BLaER1 treated with 17β-estradiol and CSF1 and Interleukin-3, amounts not matched to agents 10 nM and 100 nM (cell line): ENCODE measurements at regions not wholly inside any gene's neighbourhood (a gene's known extent, or its start where the extent isn't known, plus 50 kb on each side); places are given as distances from the start of the nearest gene placed in this dataset.

Experiments used
- H3K27ac ChIP-seq, 11 experiments: shearing (Covaris generic); formaldehyde crosslinking; 2 replicates each; pipeline ENCODE4 v1.8.1; 2022
- H3K27me3 ChIP-seq, 11 experiments: shearing (Covaris generic); formaldehyde crosslinking; 2 replicates each; pipeline ENCODE4 v1.8.1; 2022
- H3K36me3 ChIP-seq, 11 experiments: shearing (Covaris generic); formaldehyde crosslinking; 2 replicates each; pipeline ENCODE4 v1.8.1; 2022
- H3K4me1 ChIP-seq, 10 experiments: shearing (Covaris generic); formaldehyde crosslinking; 2 replicates each; pipeline ENCODE4 v1.8.1; 2022
- H3K4me2 ChIP-seq, 11 experiments: shearing (Covaris generic); formaldehyde crosslinking; 2 replicates each; pipeline ENCODE4 v1.8.1; 2022
- H3K4me3 ChIP-seq, 10 experiments: shearing (Covaris generic); formaldehyde crosslinking; 2 replicates each; pipeline ENCODE4 v1.8.1; 2022
- H3K9ac ChIP-seq, 11 experiments: shearing (Covaris generic); formaldehyde crosslinking; 2 replicates each; pipeline ENCODE4 v1.8.1; 2022
- H3K9me3 ChIP-seq, 11 experiments: shearing (Covaris generic); formaldehyde crosslinking; replicated peaks in 1 of 11; 2 replicates each; pipeline ENCODE4 v1.8.1; 2022
- H4K20me1 ChIP-seq, 11 experiments: shearing (Covaris generic); formaldehyde crosslinking; 2 replicates each; pipeline ENCODE4 v1.8.1; 2022
- Cebpa-rat ChIP-seq, 11 experiments: shearing (Covaris generic); IDR thresholded peaks; 2 replicates each; pipeline ENCODE4 v1.8.1; 2022

DNA sequence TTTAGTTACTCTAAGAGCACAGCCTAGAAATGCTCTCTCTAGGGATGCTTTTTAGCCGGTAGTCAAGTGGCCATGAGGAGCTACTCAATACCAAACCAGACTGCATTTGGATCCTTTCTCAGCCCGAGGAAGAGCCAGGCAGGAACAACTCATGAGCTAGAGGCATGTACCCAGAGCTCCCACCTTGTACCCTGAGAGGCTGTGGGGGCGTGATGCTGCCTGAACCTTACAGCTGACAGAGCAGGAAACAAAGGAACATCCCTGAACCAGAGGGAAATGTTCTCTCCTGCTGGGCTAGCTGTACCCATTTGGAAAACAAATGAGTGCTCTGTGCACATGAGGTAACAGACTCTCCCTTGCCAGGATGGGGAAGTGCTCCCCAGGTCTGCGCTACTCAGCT lies 131.6 kb downstream of the OSR1 start:
- H3K4me1 ChIP-seq, result no peaks in the 10 kb centered on the region

DNA sequence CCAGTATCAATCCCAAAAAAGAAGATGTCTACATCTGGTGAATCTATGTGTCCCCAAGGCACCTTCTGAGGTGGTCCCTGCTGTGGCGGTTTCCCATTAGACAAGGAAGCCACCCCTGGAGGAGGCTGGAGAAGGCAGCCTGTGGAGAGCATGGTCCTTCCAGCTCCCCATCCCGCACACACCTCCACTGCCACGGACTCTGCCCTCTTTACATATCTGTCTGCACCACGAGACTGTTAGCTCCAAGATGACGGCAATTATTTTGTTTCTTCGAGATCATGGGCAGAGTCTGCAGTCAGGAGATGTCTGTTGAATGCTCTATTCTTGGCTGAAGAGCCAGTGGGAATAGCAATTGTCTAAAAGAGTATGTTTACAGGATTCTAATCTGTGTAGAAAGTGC lies 132.0 kb downstream of the OSR1 start:
- no peak for TF ChIP-seq Cebpa-rat (IDR thresholded peaks at IDR 0.05)
- no peaks in the 10 kb centered on the region for H3K27me3 ChIP-seq
- no peaks in the 10 kb centered on the region for H3K4me1 ChIP-seq
- no peak overlapping the region for H3K4me2 ChIP-seq
- no peaks in the 10 kb centered on the region for H3K36me3 ChIP-seq
- H3K27ac ChIP-seq, result no peak overlapping the region
- H3K4me3 ChIP-seq, result no peak overlapping the region
- no peaks in the 10 kb centered on the region for H3K9me3 ChIP-seq
- no peaks in the 10 kb centered on the region for H4K20me1 ChIP-seq
- no peak overlapping the region for H3K9ac ChIP-seq

More for the DNA sequence above, 131.6 kb downstream of the OSR1 start:
- H3K27ac ChIP-seq, result no peak overlapping the region
- no peak overlapping the region for H3K9ac ChIP-seq
- H3K36me3 ChIP-seq, result no peaks in the 10 kb centered on the region
- H3K27me3 ChIP-seq, result no peaks in the 10 kb centered on the region
- H3K4me2 ChIP-seq, result no peak overlapping the region
- H3K9me3 ChIP-seq, result no peaks in the 10 kb centered on the region
- no peaks in the 10 kb centered on the region for H4K20me1 ChIP-seq
- H3K4me3 ChIP-seq, result no peak overlapping the region
- no peak for TF ChIP-seq Cebpa-rat (IDR thresholded peaks at IDR 0.05)

DNA sequence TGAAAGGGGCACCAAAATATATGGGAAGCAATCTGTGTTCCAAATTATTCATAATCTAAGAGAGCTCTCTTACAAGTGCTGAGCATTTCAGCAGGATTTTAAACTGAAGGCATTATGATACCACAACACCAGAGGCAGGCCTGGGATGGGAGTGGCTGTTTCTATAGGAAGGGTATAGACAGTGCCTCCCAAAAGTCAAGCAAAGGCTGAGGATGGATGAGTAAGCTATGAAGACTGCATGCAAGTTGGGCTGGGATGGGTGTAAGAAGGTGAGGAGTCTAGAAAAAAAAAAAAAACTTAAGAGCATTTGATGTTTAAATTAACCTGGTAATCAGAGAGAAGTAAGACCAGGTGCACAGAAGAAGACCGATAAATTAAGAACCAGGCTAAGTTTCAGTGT lies 132.5 kb downstream of the OSR1 start:
- no peak for TF ChIP-seq Cebpa-rat (IDR thresholded peaks at IDR 0.05)
- no peaks in the 10 kb centered on the region for H3K27me3 ChIP-seq
- H4K20me1 ChIP-seq, result no peaks in the 10 kb centered on the region

DNA sequence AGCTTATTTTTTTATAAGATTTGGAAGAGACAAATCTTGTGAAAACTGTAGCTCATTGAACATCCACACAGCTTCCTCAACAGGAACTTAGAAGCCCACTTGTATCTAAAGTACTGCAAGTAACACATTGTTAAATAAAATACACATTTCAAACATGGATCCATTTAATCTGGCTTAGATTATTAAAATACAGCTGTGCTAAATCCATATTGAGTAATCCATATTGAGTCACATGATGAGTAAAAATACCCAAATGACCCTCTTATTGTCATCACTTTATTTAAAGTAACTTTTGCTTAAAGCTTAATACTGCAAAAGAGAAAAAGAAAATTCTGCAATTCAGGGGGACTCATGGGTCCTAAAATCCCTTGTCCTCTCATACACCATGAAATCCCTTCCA lies 133.3 kb downstream of the OSR1 start:
- H3K27me3 ChIP-seq, result no peaks in the 10 kb centered on the region
- no peak overlapping the region for H3K4me2 ChIP-seq
- no peaks in the 10 kb centered on the region for H3K36me3 ChIP-seq
- no peaks in the 10 kb centered on the region for H4K20me1 ChIP-seq
- H3K27ac ChIP-seq, result no peak overlapping the region
- H3K9me3 ChIP-seq, result no peaks in the 10 kb centered on the region
- no peaks in the 10 kb centered on the region for H3K4me1 ChIP-seq
- TF ChIP-seq Cebpa-rat (IDR thresholded peaks at IDR 0.05), result no peak
- no peak overlapping the region for H3K4me3 ChIP-seq
- no peak overlapping the region for H3K9ac ChIP-seq

More for the DNA sequence above, 132.5 kb downstream of the OSR1 start:
- Histone ChIP-seq H3K9ac (no peak overlapping the region), H3K36me3 (no peaks in the 10 kb centered on the region), H3K4me2 (no peak overlapping the region), H3K4me1 (no peaks in the 10 kb centered on the region), H3K4me3 (no peak overlapping the region), H3K27ac (no peak overlapping the region), H3K9me3 (no peaks in the 10 kb centered on the region)

DNA sequence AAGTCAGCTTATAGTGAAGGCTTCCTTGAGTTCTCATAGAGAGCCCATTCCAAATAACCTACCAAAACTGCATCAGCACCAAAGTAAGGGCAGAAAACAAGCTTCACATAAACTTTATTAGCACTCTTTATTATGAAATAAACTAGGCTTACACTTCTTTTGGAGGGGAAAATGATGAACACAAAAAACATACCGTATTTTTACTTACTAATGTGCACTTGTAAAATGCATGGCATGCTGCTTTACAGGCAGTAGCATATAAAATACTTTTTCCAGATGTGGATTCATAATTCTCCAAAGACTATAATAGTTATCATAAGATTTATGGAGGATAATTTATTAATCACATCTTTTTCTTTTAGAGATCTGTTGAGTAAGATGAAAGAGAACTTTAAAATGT lies 133.9 kb downstream of the OSR1 start:
- Histone ChIP-seq H3K4me3 (no peak overlapping the region), H3K4me2 (no peak overlapping the region), H3K9ac (no peak overlapping the region), H3K36me3 (no peaks in the 10 kb centered on the region), H3K27ac (no peak overlapping the region), H3K4me1 (no peaks in the 10 kb centered on the region), H3K27me3 (no peaks in the 10 kb centered on the region), H4K20me1 (no peaks in the 10 kb centered on the region), H3K9me3 (no peaks in the 10 kb centered on the region)
- no peak for TF ChIP-seq Cebpa-rat (IDR thresholded peaks at IDR 0.05)

DNA sequence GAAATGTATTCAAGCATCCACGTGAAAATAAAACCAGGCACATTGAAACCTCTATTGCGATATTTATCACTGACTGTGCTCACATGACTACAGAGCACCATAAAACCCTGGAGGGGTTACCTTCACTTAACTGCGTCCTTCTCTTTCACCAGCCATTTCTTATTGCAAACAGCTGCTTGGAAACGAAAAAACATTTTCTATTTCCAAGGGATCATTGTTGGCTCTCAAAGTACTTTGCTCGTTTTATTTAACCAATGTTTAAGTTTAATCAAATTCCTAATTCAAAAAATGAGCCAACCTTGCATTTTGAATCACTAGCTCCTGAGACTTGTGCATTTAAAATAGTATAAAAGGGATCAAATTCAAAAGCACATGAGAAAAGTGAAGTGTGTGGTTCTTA lies 134.4 kb downstream of the OSR1 start:
- H3K27ac ChIP-seq, result no peak overlapping the region
- no peak overlapping the region for H3K4me3 ChIP-seq
- H3K4me2 ChIP-seq, result no peak overlapping the region
- no peaks in the 10 kb centered on the region for H3K9me3 ChIP-seq
- no peak overlapping the region for H3K9ac ChIP-seq
- no peaks in the 10 kb centered on the region for H3K36me3 ChIP-seq
- no peaks in the 10 kb centered on the region for H4K20me1 ChIP-seq
- no peaks in the 10 kb centered on the region for H3K27me3 ChIP-seq
- H3K4me1 ChIP-seq, result no peaks in the 10 kb centered on the region
- no peak for TF ChIP-seq Cebpa-rat (IDR thresholded peaks at IDR 0.05)

- no peaks in the 10 kb centered on the region for H3K27me3 ChIP-seq
- H3K27ac ChIP-seq, result no peak overlapping the region
- no peak overlapping the region for H3K9ac ChIP-seq
- H3K36me3 ChIP-seq, result no peaks in the 10 kb centered on the region
- no peak overlapping the region for H3K4me2 ChIP-seq
- no peaks in the 10 kb centered on the region for H4K20me1 ChIP-seq
- no peaks in the 10 kb centered on the region for H3K9me3 ChIP-seq
- TF ChIP-seq Cebpa-rat (IDR thresholded peaks at IDR 0.05), result no peak
- no peak overlapping the region for H3K4me3 ChIP-seq
- no peaks in the 10 kb centered on the region for H3K4me1 ChIP-seq
Measured at GRCh38 chr2:19219060-19219459, 139.4 kb downstream of the OSR1 start.

DNA sequence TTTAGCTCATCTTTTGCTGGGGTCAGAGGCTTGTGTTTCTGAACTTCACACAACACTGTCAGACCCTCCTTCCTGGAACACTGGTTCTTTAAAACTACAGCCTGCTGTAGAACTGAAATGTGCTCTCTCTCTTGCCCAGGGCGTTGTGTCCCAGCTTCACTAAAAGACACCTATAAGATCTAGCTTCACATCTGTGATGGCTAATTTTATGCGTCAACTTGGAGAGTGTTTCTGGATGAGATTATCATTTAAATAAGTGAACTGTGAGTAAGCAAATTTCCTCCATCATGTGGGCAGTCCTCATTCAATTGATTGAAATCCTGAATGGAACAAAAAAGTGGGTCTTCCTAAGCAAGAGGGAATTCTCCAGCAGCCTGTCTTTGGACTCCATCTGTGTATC lies 140.3 kb downstream of the OSR1 start:
- no peak overlapping the region for H3K4me2 ChIP-seq
- no peak for TF ChIP-seq Cebpa-rat (IDR thresholded peaks at IDR 0.05)
- no peak overlapping the region for H3K9ac ChIP-seq
- H3K4me1 ChIP-seq, result no peaks in the 10 kb centered on the region
- H3K27me3 ChIP-seq, result no peaks in the 10 kb centered on the region
- no peaks in the 10 kb centered on the region for H3K36me3 ChIP-seq
- no peak overlapping the region for H3K4me3 ChIP-seq
- H3K9me3 ChIP-seq, result no peaks in the 10 kb centered on the region
- no peaks in the 10 kb centered on the region for H4K20me1 ChIP-seq
- H3K27ac ChIP-seq, result no peak overlapping the region

DNA sequence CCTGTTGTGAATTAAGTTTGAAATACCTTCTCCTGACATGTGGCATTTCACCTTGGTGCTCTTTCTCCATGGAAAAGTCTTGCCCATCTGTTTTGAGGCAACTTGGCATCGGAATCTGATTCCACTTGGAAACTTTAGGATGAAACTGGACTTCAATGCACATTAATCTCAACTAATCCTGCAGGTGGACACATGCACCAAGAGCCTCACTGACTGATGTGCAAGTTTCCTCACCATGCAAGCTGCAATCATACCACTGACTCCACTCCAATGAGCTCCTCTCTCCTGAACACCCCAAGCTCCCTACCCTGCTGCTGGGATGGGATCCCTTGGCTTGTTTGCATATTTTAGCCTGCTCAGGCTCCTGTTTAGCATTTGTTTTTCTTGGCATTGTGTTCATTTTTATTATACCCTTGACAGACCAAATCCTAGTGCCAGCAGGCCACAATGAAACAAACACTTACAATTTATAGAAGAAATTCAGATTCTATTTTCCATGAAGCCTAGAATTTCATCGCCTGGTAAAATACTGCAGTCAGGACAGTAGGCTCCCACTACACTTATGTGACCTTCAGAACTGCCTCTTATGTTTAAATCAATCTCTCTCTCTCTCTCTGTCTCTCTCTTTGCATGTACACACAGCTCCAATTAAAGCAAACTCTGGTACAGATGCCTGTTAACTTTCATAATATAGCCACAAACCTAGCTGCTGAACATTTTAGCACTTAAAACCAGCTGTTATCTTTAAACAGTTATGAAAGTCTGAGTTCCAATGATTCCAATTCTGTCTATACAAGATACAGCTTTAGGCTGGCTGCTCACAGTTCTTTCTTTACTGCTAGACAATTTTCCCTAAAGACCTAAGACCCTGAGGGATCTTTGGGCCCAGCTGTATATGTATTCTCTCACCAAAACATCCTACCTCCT lies 141.5 kb downstream of the OSR1 start:
- Histone ChIP-seq H4K20me1 (no peaks in the 10 kb centered on the region), H3K27me3 (no peaks in the 10 kb centered on the region), H3K36me3 (no peaks in the 10 kb centered on the region), H3K4me3 (no peak overlapping the region), H3K9me3 (no peaks in the 10 kb centered on the region), H3K9ac (no peak overlapping the region), H3K27ac (no peak overlapping the region), H3K4me2 (no peak overlapping the region), H3K4me1 (no peaks in the 10 kb centered on the region)
- TF ChIP-seq Cebpa-rat (IDR thresholded peaks at IDR 0.05), result no peak

GRCh38 chr2:19216238-19216637 lies 142.2 kb downstream of the OSR1 start:
- H3K4me1 ChIP-seq, result no peaks in the 10 kb centered on the region
- TF ChIP-seq Cebpa-rat (IDR thresholded peaks at IDR 0.05), result no peak
- H3K27ac ChIP-seq, result no peak overlapping the region
- no peaks in the 10 kb centered on the region for H3K9me3 ChIP-seq
- H3K36me3 ChIP-seq, result no peaks in the 10 kb centered on the region
- no peak overlapping the region for H3K4me3 ChIP-seq
- no peak overlapping the region for H3K9ac ChIP-seq
- H4K20me1 ChIP-seq, result no peaks in the 10 kb centered on the region
- no peaks in the 10 kb centered on the region for H3K27me3 ChIP-seq
- no peak overlapping the region for H3K4me2 ChIP-seq
